ENCODE measurements at regions not wholly inside any gene's neighbourhood (a gene's known extent, or its start where the extent isn't known, plus 50 kb on each side); places are given as distances from the start of the nearest gene placed in this dataset.

- no peak for TF ChIP-seq CTCF (IDR thresholded peaks at IDR 0.05)
- TF ChIP-seq POLR2A (IDR thresholded peaks at IDR 0.05) = no peak
- TF ChIP-seq EP300 (IDR thresholded peaks at IDR 0.05) = no peak
- no peak for TF ChIP-seq POLR2AphosphoS5 (IDR thresholded peaks at IDR 0.05)
These were observed 895.6 kb upstream of the SLC10A2 start for GRCh38 chr13:103961784-103962183.
